Esophagus muscularis mucosa (tissue), 4 donors: ENCODE measurements at regions not wholly inside any gene's neighbourhood (a gene's known extent, or its start where the extent isn't known, plus 50 kb on each side); places are given as distances from the start of the nearest gene placed in this dataset.
"Not testable (repeated sequence)": the region's sequence is repeated elsewhere in the genome, so short reads cannot be mapped to it uniquely, and the experiment has no call there.

ENCODE experiments used
- DNase-seq: peaks from one replicate; pipeline ENCODE4 v3.0.0-alpha.2; 2017; ENCODE audit errors: extremely low spot score
- H3K27ac ChIP-seq, 4 donors: fragments of 200-600 bp; sonication (generic); replicated peaks in 1 of 4; 1 replicate in 3 of 4; 2 replicates in 1 of 4; pipeline ENCODE4 v1.5.1; 2016 to 2019; ENCODE audit warnings: mild to moderate bottlenecking in 1 of 4
- H3K27me3 ChIP-seq, 4 donors: fragments of 200-600 bp; sonication (generic); one replicate each; pipeline versions ENCODE4 v1.5.1 to v1.6.0; 2016 to 2019
- H3K36me3 ChIP-seq, 4 donors: fragments of 200-600 bp; sonication (generic); one replicate each; pipeline ENCODE4 v1.5.1; 2016 to 2019
- H3K4me1 ChIP-seq, 4 donors: fragments of 200-600 bp; sonication (generic); one replicate each; pipeline ENCODE4 v1.5.1; 2016 to 2019
- H3K4me3 ChIP-seq, 4 donors: fragments of 200-600 bp; sonication (generic); 1 replicate in 2 of 4; 2 replicates in 2 of 4; pipeline ENCODE4 v1.5.1; 2016 to 2019; ENCODE audit warnings: mild to moderate bottlenecking in 4 of 4, moderate library complexity in 1 of 4
- H3K9me3 ChIP-seq, 4 donors: fragments of 200-600 bp; sonication (generic); 1 replicate in 3 of 4; 2 replicates in 1 of 4; pipeline ENCODE4 v1.5.1; 2016 to 2019
- CTCF ChIP-seq, 3 experiments: fragments of 200-600 bp in 2 of 3; fragments of 450-650 bp in 1 of 3; sonication (generic) in 2 of 3; IDR thresholded peaks; one replicate each; pipeline ENCODE4 v1.5.1; 2017 to 2019; ENCODE audit warnings: antibody characterized with exemption in 3 of 3, mild to moderate bottlenecking in 2 of 3, moderate library complexity in 1 of 3
- EP300 ChIP-seq: sonication (generic); formaldehyde crosslinking; IDR thresholded peaks from one replicate; pipeline ENCODE4 v1.6.1; 2017; ENCODE audit warnings: antibody characterized with exemption
- POLR2A ChIP-seq: fragments of 450-650 bp; IDR thresholded peaks from one replicate; pipeline ENCODE4 v1.6.1; 2017; ENCODE audit warnings: antibody characterized with exemption, moderate library complexity, mild to moderate bottlenecking, low read depth
- POLR2AphosphoS5 ChIP-seq, 2 donors: sonication (generic); formaldehyde crosslinking; IDR thresholded peaks; one replicate each; pipeline ENCODE4 v1.6.1; 2017; ENCODE audit warnings: antibody characterized with exemption in 2 of 2
- WGBS: methylation state at CpG from one replicate; pipeline ENCODE4 v1.1.5; 2018; 5-methylcytosine and 5-hydroxymethylcytosine counted together
- intact Hi-C: fragments of 100-400 bp; cut with DNase I; formaldehyde crosslinking; loops from one replicate; pipeline ENCODE4 v1.15.1; 2023

DNA sequence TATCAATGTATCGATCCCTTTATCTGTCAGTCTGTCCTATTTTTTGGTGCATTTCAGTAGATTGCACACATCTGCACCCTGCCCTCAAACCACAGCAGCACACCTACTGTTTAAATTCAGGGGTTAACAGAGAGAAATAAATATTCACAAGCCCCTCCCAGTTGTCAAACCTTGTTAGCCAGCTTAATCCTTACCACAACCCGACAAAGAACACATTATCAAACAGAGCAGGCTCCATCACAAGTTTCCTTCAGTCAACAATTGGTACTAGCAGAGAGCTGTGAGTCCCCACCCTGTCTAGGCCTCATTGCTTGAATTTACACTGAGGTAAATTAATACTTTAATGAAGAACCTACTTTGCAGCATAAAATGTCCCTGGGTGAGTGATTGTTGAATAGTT lies 249.8 kb downstream of the FNDC1 start:
- Histone ChIP-seq H3K27me3 (no peaks in the 10 kb centered on the region), H3K36me3 (no peaks in the 10 kb centered on the region), H3K9me3 (peaks cover 0 to 16% (median 15%) of the 10 kb centered on the region in 4 donors), H3K4me1 (peaks cover 3 to 20% (median 6%) of the 10 kb centered on the region in 4 donors), H3K27ac (no peak overlapping the region), H3K4me3 (no peak overlapping the region)
- WGBS: 55% methylated on average over 2 of the region's 2 CpGs
- no peak for DNase-seq
- TF ChIP-seq POLR2A (no peak), EP300 (no peak), CTCF (IDR thresholded peaks at IDR 0.05) (no peak), POLR2AphosphoS5 (IDR thresholded peaks at IDR 0.05) (no peak)
- intact Hi-C loops: no loop called here

DNA sequence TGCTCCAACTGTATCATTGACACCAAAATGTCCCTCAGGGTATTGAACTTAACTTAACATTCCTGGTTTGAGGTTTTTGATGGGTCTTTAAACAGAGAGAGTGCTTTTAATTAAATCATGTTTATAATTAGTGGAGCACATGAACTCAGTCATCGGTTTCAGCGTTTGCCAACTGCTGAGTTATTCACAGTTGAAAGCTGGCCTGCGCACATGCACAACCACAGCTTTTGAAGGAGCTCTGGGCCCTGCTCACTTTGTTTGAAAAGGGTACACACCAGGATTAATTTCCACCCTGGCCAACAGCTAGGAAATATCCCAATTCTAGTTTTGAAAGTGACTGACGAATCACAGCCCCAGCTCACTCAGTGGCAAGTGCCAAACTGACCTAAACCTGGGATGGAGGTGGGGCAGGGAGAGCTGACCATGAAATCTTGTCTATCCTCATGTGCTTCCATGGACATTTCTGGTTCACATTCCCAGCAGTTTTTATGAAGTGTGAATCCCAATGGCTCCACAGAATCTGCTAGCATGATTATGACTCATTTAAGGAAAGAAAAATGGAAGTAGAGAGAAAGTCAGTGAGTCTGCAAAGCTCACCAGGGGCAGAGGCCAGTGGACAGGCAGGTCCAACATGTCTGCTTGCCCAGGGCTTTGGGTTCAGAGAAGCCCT lies 247.8 kb downstream of the FNDC1 start:
- H3K4me1 ChIP-seq: peaks cover 0 to 14% (median 4%) of the 10 kb centered on the region in 4 donors
- no peak overlapping the region for H3K4me3 ChIP-seq
- H3K27me3 ChIP-seq: no peaks in the 10 kb centered on the region
- intact Hi-C loops: no loop called here
- TF ChIP-seq POLR2A (no peak), POLR2AphosphoS5 (IDR thresholded peaks at IDR 0.05) (no peak), EP300 (no peak), CTCF (IDR thresholded peaks at IDR 0.05) (no peak)
- no peaks in the 10 kb centered on the region for H3K36me3 ChIP-seq
- peaks cover 0 to 16% (median 15%) of the 10 kb centered on the region in 4 donors for H3K9me3 ChIP-seq
- H3K27ac ChIP-seq: no peak overlapping the region
- WGBS: 78% methylated on average over 4 of the region's 4 CpGs
- DNase-seq: no peak

- 79% methylated on average over 2 of the region's 2 CpGs for WGBS
- peaks cover 0 to 16% (median 15%) of the 10 kb centered on the region in 4 donors for H3K9me3 ChIP-seq
Observed at GRCh38 chr6:159415540-159415939, 246.3 kb downstream of the FNDC1 start.

GRCh38 chr6:159414711-159415110 lies 245.5 kb downstream of the FNDC1 start:
- TF ChIP-seq CTCF (IDR thresholded peaks at IDR 0.05) (no peak), POLR2AphosphoS5 (IDR thresholded peaks at IDR 0.05) (no peak), EP300 (no peak), POLR2A (no peak)
- H3K4me1 ChIP-seq: peaks cover 0 to 7% (median 2%) of the 10 kb centered on the region in 4 donors
- no peak overlapping the region for H3K27ac ChIP-seq
- intact Hi-C loops: no loop called here
- no peak for DNase-seq
- H3K36me3 ChIP-seq: no peaks in the 10 kb centered on the region
- H3K9me3 ChIP-seq: peaks cover 0 to 21% (median 16%) of the 10 kb centered on the region in 4 donors
- H3K4me3 ChIP-seq: no peak overlapping the region
- H3K27me3 ChIP-seq: no peaks in the 10 kb centered on the region
- 83% methylated on average over 2 of the region's 2 CpGs for WGBS

More at GRCh38 chr6:159415540-159415939, 246.3 kb downstream of the FNDC1 start:
- Histone ChIP-seq H3K4me1 (peaks cover 0 to 9% (median 4%) of the 10 kb centered on the region in 4 donors), H3K36me3 (no peaks in the 10 kb centered on the region), H3K27ac (no peak overlapping the region), H3K27me3 (no peaks in the 10 kb centered on the region), H3K4me3 (no peak overlapping the region)
- TF ChIP-seq EP300: no peak
- TF ChIP-seq POLR2AphosphoS5 (IDR thresholded peaks at IDR 0.05): no peak
- no peak for DNase-seq
- intact Hi-C loops: no loop called here

DNA sequence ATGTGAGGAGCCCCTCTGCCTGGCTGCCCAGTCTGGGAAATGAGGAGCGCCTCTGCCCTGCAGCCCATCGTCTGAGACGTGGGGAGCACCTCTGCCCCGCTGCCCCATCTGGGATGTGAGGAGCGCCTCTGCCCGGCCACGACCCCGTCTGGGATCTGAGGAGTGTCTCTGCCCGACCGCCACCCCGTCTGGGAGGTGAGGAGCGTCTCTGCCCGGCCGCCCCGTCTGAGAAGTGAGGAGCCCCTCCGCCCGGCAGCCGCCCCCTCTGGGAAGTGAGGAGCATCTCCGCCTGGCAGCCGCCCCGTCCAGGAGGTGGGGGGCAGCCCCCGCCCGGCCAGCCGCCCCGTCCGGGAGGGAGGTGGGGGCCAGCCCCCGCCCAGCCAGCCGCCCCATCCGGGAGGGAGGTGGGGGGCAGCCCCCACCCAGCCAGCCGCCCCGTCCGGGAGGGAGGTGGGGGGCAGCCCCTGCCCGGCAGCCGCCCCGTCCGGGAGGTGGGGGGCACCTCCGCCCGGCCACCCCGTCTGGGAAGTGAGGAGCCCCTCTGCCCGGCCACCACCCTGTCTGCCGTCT lies 238.1 kb downstream of the FNDC1 start:
- H3K4me3 ChIP-seq, H3K36me3 ChIP-seq, H3K9me3 ChIP-seq, intact Hi-C loops, H3K27me3 ChIP-seq, H3K27ac ChIP-seq, H3K4me1 ChIP-seq: not testable (repeated sequence)
- WGBS: 96% methylated on average over 9 of the region's 41 CpGs
- DNase-seq: peak; percentile 19
